A549 (cell line): ENCODE measurements at regions not wholly inside any gene's neighbourhood (a gene's known extent, or its start where the extent isn't known, plus 50 kb on each side); places are given as distances from the start of the nearest gene placed in this dataset.

Experiments used
- CBX2 ChIP-seq: fragments of 200-600 bp; sonication (generic); IDR thresholded peaks from 2 replicates; pipeline ENCODE4 v1.6.1; 2016; ENCODE audit warnings: low read depth, mild to moderate bottlenecking, borderline replicate concordance
- JUN ChIP-seq, 2 experiments: fragments of >200 bp; sonication (Bioruptor Twin); formaldehyde crosslinking; IDR thresholded peaks; 2 replicates in 1 of 2; 3 replicates in 1 of 2; pipeline ENCODE4 v1.6.1; 2016 to 2017
- MAFK ChIP-seq: fragments of 450-650 bp; IDR thresholded peaks from 2 replicates; pipeline ENCODE4 v1.6.1; 2014; ENCODE audit not compliant: partially characterized antibody
- RAD21 ChIP-seq, 2 experiments: fragments of >200 bp in 1 of 2; sonication (Bioruptor Twin) in 1 of 2; formaldehyde crosslinking in 1 of 2; IDR thresholded peaks in 1 of 2; conservative IDR thresholded peaks in 1 of 2; 2 replicates in 1 of 2; 3 replicates in 1 of 2; pipeline ENCODE4 v1.6.1; 2012 to 2018; ENCODE audit warnings: inconsistent platforms in 1 of 2
- TFCP2L1 ChIP-seq: fragments of 250-450 bp; sonication (Bioruptor Pico); IDR thresholded peaks from 2 replicates; pipeline ENCODE4 v1.5.0; 2021; ENCODE audit warnings: mild to moderate bottlenecking
- TF ChIP-seq, protein P1 (sequence below): IDR thresholded peaks from 2 replicates; pipeline ENCODE4 v1.6.1; 2012
- TF ChIP-seq, protein P2 (sequence below): fragments of >200 bp; sonication (Bioruptor Twin); formaldehyde crosslinking; IDR thresholded peaks from 3 replicates; pipeline ENCODE4 v1.5.1; 2016
- TF ChIP-seq, protein P3 (sequence below): IDR thresholded peaks from 2 replicates; pipeline ENCODE4 v1.6.1; 2012; ENCODE audit warnings: low read depth, borderline replicate concordance
- TF ChIP-seq, protein P4 (sequence below): fragments of 200-600 bp; sonication (generic); IDR thresholded peaks from 2 replicates; pipeline ENCODE4 v1.6.1; 2016; ENCODE audit warnings: antibody characterized with exemption, mild to moderate bottlenecking, moderate library complexity

DNA sequence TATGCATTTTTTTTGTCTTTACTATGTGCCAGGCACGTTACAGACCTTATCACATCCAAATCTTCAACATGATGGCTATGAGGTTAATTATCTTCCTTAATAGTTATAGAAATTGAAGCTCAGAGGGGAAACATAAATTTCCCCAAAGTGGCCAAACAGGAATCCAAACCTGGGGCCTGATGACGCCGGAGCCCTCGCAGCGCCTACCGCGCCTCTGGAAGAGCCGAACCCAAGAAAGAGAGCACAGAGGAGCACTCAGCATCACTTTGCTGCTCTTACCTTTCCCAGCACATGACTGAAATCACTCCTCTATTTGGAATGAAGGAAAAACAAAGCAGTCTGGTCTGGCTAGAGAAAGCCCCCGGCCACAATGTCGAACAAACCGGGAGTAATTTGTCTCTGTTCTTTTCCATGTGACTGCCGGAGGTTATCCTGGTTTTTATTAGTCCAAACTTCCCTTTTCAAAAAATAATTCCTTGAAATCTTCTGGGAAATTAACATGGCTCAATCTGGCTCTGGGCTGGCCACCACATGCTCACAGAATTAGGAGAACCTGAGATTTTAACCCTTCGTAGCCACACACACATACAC is 195.5 kb downstream of the ADSS2 start:
- TF ChIP-seq TFCP2L1 (CRISPR knock-in tag) (no peak), RAD21 (conservative IDR thresholded peaks at IDR 0.05 in 1 of 2, IDR thresholded peaks at IDR 0.05 in 1 of 2) (no peak), JUN (IDR thresholded peaks at IDR 0.05) (no peak), CBX2 (no peak), MAFK (no peak)
- TF ChIP-seq, protein P1, sequence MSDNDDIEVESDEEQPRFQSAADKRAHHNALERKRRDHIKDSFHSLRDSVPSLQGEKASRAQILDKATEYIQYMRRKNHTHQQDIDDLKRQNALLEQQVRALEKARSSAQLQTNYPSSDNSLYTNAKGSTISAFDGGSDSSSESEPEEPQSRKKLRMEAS: no peak
- TF ChIP-seq, protein P2, sequence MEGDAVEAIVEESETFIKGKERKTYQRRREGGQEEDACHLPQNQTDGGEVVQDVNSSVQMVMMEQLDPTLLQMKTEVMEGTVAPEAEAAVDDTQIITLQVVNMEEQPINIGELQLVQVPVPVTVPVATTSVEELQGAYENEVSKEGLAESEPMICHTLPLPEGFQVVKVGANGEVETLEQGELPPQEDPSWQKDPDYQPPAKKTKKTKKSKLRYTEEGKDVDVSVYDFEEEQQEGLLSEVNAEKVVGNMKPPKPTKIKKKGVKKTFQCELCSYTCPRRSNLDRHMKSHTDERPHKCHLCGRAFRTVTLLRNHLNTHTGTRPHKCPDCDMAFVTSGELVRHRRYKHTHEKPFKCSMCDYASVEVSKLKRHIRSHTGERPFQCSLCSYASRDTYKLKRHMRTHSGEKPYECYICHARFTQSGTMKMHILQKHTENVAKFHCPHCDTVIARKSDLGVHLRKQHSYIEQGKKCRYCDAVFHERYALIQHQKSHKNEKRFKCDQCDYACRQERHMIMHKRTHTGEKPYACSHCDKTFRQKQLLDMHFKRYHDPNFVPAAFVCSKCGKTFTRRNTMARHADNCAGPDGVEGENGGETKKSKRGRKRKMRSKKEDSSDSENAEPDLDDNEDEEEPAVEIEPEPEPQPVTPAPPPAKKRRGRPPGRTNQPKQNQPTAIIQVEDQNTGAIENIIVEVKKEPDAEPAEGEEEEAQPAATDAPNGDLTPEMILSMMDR: no peak
- TF ChIP-seq, protein P3, sequence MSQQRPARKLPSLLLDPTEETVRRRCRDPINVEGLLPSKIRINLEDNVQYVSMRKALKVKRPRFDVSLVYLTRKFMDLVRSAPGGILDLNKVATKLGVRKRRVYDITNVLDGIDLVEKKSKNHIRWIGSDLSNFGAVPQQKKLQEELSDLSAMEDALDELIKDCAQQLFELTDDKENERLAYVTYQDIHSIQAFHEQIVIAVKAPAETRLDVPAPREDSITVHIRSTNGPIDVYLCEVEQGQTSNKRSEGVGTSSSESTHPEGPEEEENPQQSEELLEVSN: no peak
- TF ChIP-seq, protein P4, sequence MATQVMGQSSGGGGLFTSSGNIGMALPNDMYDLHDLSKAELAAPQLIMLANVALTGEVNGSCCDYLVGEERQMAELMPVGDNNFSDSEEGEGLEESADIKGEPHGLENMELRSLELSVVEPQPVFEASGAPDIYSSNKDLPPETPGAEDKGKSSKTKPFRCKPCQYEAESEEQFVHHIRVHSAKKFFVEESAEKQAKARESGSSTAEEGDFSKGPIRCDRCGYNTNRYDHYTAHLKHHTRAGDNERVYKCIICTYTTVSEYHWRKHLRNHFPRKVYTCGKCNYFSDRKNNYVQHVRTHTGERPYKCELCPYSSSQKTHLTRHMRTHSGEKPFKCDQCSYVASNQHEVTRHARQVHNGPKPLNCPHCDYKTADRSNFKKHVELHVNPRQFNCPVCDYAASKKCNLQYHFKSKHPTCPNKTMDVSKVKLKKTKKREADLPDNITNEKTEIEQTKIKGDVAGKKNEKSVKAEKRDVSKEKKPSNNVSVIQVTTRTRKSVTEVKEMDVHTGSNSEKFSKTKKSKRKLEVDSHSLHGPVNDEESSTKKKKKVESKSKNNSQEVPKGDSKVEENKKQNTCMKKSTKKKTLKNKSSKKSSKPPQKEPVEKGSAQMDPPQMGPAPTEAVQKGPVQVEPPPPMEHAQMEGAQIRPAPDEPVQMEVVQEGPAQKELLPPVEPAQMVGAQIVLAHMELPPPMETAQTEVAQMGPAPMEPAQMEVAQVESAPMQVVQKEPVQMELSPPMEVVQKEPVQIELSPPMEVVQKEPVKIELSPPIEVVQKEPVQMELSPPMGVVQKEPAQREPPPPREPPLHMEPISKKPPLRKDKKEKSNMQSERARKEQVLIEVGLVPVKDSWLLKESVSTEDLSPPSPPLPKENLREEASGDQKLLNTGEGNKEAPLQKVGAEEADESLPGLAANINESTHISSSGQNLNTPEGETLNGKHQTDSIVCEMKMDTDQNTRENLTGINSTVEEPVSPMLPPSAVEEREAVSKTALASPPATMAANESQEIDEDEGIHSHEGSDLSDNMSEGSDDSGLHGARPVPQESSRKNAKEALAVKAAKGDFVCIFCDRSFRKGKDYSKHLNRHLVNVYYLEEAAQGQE: no peak
